ENCODE measurements at regions not wholly inside any gene's neighbourhood (a gene's known extent, or its start where the extent isn't known, plus 50 kb on each side); places are given as distances from the start of the nearest gene placed in this dataset.

- TF ChIP-seq, protein P1, sequence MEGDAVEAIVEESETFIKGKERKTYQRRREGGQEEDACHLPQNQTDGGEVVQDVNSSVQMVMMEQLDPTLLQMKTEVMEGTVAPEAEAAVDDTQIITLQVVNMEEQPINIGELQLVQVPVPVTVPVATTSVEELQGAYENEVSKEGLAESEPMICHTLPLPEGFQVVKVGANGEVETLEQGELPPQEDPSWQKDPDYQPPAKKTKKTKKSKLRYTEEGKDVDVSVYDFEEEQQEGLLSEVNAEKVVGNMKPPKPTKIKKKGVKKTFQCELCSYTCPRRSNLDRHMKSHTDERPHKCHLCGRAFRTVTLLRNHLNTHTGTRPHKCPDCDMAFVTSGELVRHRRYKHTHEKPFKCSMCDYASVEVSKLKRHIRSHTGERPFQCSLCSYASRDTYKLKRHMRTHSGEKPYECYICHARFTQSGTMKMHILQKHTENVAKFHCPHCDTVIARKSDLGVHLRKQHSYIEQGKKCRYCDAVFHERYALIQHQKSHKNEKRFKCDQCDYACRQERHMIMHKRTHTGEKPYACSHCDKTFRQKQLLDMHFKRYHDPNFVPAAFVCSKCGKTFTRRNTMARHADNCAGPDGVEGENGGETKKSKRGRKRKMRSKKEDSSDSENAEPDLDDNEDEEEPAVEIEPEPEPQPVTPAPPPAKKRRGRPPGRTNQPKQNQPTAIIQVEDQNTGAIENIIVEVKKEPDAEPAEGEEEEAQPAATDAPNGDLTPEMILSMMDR (IDR thresholded peaks at IDR 0.05): no peak
- TF ChIP-seq ZFX (IDR thresholded peaks at IDR 0.05; ENCODE audit: borderline replicate concordance): no peak
Observed at GRCh38 chr4:4720646-4721045, 138.8 kb upstream of the MSX1 start.
